Progenitor cell of endocrine pancreas (in vitro differentiated cells): ENCODE measurements at regions not wholly inside any gene's neighbourhood (a gene's known extent, or its start where the extent isn't known, plus 50 kb on each side); places are given as distances from the start of the nearest gene placed in this dataset.

ENCODE experiments used
- DNase-seq: peaks from one replicate; pipeline ENCODE4 v3.0.0; 2021; ENCODE audit warnings: low spot score; ENCODE audit not compliant: unreplicated experiment
- H3K27ac Mint-ChIP-seq: 2 replicates; pipeline ENCODE4 v1.8.0; 2021; ENCODE audit warnings: mild to moderate bottlenecking, moderate library complexity, mixed read lengths
- H3K27me3 Mint-ChIP-seq: 2 replicates; pipeline ENCODE4 v1.8.0; 2021; ENCODE audit warnings: mixed read lengths
- H3K36me3 Mint-ChIP-seq: 2 replicates; pipeline ENCODE4 v1.8.0; 2022; ENCODE audit warnings: mixed read lengths; ENCODE audit not compliant: insufficient read depth
- H3K4me1 Mint-ChIP-seq: 2 replicates; pipeline ENCODE4 v1.8.0; 2021; ENCODE audit warnings: low read depth, mixed read lengths
- H3K4me3 Mint-ChIP-seq: 2 replicates; pipeline ENCODE4 v1.8.0; 2021; ENCODE audit warnings: low read depth, mild to moderate bottlenecking, moderate library complexity, mixed read lengths
- H3K9me3 Mint-ChIP-seq: 2 replicates; pipeline ENCODE4 v1.8.0; 2021; ENCODE audit warnings: low read depth, mixed read lengths
- TF ChIP-seq, protein P1 (sequence below): fragments of 200-600 bp; sonication (generic); IDR thresholded peaks from one replicate; pipeline ENCODE4 v1.5.0; 2021; ENCODE audit warnings: antibody characterized with exemption, mild to moderate bottlenecking; ENCODE audit not compliant: unreplicated experiment

- no peaks in the 10 kb centered on the region for H3K9me3 Mint-ChIP-seq
- peaks cover 12% of the 10 kb centered on the region for H3K27me3 Mint-ChIP-seq
- no peak for DNase-seq
- H3K4me3 Mint-ChIP-seq, result no peak overlapping the region
- no peaks in the 10 kb centered on the region for H3K36me3 Mint-ChIP-seq
- no peak overlapping the region for H3K27ac Mint-ChIP-seq
- no peaks in the 10 kb centered on the region for H3K4me1 Mint-ChIP-seq
- TF ChIP-seq, protein P1, sequence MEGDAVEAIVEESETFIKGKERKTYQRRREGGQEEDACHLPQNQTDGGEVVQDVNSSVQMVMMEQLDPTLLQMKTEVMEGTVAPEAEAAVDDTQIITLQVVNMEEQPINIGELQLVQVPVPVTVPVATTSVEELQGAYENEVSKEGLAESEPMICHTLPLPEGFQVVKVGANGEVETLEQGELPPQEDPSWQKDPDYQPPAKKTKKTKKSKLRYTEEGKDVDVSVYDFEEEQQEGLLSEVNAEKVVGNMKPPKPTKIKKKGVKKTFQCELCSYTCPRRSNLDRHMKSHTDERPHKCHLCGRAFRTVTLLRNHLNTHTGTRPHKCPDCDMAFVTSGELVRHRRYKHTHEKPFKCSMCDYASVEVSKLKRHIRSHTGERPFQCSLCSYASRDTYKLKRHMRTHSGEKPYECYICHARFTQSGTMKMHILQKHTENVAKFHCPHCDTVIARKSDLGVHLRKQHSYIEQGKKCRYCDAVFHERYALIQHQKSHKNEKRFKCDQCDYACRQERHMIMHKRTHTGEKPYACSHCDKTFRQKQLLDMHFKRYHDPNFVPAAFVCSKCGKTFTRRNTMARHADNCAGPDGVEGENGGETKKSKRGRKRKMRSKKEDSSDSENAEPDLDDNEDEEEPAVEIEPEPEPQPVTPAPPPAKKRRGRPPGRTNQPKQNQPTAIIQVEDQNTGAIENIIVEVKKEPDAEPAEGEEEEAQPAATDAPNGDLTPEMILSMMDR, result no peak
These were observed 50.0 kb upstream of the ABLIM1 start for GRCh38 chr10:114708084-114708483.

DNA sequence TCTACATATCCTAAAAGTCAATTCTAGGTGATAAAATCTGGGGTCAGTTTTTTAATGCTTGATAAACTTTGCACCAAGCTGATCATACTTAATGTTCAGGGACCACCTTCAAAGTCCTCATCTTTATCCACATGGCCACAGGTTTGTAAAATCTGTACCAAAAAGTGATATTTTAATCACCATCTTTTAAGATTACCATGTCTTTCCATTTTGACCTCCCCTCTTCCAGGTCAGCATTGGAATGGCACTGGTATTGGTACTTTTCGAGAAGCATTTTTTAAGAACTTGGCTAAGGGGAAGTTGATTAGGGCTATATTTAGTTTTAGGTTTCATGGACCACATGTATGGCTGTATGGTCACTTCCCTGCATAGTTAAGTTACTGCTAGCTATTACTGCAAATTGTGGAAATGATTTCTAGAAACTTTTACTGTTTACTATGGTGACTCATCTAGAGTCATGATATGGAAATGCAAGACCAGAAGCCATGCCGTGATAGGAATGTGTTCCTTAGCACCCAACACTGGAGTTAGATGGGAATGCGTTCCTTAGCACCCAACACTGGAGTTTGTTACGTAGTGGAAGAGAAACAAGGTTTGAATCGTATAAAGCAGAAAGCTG, 50.8 kb upstream of the ABLIM1 start:
- Mint-ChIP-seq H3K4me3 (no peak overlapping the region), H3K36me3 (no peaks in the 10 kb centered on the region), H3K9me3 (no peaks in the 10 kb centered on the region), H3K27me3 (peaks cover 14% of the 10 kb centered on the region), H3K27ac (no peak overlapping the region), H3K4me1 (no peaks in the 10 kb centered on the region)
- TF ChIP-seq, protein P1, result no peak
- no peak for DNase-seq

GRCh38 chr10:114709984-114710383, 51.9 kb upstream of the ABLIM1 start:
- DNase-seq, result no peak
- Mint-ChIP-seq H3K27me3 (peaks cover 14% of the 10 kb centered on the region), H3K9me3 (no peaks in the 10 kb centered on the region), H3K36me3 (no peaks in the 10 kb centered on the region), H3K27ac (no peak overlapping the region), H3K4me3 (no peak overlapping the region), H3K4me1 (peaks cover 4% of the 10 kb centered on the region)
- TF ChIP-seq, protein P1, result no peak

DNA sequence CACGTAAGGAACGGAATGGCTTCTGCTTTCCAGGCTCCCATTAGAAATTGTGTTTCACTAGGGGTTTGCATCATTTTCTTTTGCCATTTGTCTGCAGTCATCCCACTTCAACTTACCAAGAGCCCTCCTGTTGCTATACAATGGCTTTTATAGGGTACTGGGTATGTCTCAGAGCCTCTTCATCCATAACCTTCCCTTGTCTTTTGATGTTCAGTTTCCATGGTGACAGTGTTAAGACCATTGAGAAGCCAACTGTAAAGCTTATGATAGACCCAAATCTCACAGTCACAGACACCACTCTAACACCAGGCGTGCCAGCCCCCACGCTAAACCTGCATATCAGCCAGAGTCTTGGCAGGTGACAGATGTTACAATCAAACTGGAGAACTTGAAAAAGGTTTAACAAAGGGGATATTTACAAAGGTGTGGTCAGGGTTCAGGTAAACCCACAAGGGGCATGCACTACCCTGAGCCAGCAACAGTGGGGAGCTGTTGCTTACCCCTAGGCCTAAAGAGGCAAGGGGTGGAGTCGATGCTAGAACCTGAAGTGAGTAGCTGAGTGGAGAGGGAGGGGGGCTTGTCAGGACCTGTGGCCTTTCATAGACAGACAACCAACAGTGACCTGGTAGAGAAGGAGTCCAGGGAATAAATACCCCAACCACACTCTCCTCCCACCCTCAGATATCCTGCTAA, 53.2 kb upstream of the ABLIM1 start:
- Mint-ChIP-seq H3K36me3 (no peaks in the 10 kb centered on the region), H3K27ac (no peak overlapping the region), H3K9me3 (no peaks in the 10 kb centered on the region), H3K4me1 (peaks cover 10% of the 10 kb centered on the region), H3K27me3 (peaks cover 6% of the 10 kb centered on the region), H3K4me3 (no peak overlapping the region)
- TF ChIP-seq, protein P1, result no peak
- DNase-seq, result no peak

DNA sequence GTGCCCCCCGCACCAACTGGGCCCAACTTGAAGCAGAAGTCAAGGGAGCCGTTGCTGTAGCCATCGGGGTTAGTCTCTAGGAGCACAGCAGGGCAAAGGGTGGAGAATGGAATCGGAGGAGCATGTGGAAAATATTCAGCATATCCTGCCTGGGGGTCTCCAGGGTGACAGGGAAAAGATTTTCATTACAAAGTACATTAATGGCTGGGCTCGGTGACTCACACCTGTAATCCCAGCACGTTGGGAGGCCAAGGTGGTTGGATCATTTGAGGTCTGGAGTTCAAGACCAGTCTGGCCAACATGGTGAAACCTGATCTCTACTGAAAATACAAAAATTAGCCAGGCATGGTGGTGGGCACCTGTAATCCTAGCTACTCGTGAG, 53.8 kb upstream of the ABLIM1 start:
- DNase-seq, result no peak
- Mint-ChIP-seq H3K9me3 (no peaks in the 10 kb centered on the region), H3K36me3 (no peaks in the 10 kb centered on the region), H3K4me1 (peaks cover 11% of the 10 kb centered on the region), H3K27me3 (peaks cover 6% of the 10 kb centered on the region), H3K4me3 (no peak overlapping the region), H3K27ac (no peak overlapping the region)
- TF ChIP-seq, protein P1, result no peak
